Neural cell (in vitro differentiated cells): ENCODE measurements at regions not wholly inside any gene's neighbourhood (a gene's known extent, or its start where the extent isn't known, plus 50 kb on each side); places are given as distances from the start of the nearest gene placed in this dataset.

Source experiments
- MXI1 ChIP-seq: fragments of 450-650 bp; conservative IDR thresholded peaks from 2 replicates; pipeline ENCODE4 v1.6.1; 2014; ENCODE audit warnings: antibody characterized with exemption, mild to moderate bottlenecking; ENCODE audit not compliant: poor library complexity, severe bottlenecking
- POLR2AphosphoS5 ChIP-seq: IDR thresholded peaks from 2 replicates; pipeline ENCODE4 v1.6.1; 2012
- RAD21 ChIP-seq: fragments of 450-650 bp; conservative IDR thresholded peaks from 2 replicates; pipeline ENCODE4 v1.6.1; 2014; ENCODE audit warnings: antibody characterized with exemption, mild to moderate bottlenecking, moderate library complexity
- TF ChIP-seq, protein P1 (sequence below): fragments of 450-650 bp; IDR thresholded peaks from 2 replicates; pipeline ENCODE4 v1.5.1; 2014; ENCODE audit warnings: antibody characterized with exemption, mild to moderate bottlenecking, moderate library complexity; ENCODE audit not compliant: poor library complexity, severe bottlenecking

DNA sequence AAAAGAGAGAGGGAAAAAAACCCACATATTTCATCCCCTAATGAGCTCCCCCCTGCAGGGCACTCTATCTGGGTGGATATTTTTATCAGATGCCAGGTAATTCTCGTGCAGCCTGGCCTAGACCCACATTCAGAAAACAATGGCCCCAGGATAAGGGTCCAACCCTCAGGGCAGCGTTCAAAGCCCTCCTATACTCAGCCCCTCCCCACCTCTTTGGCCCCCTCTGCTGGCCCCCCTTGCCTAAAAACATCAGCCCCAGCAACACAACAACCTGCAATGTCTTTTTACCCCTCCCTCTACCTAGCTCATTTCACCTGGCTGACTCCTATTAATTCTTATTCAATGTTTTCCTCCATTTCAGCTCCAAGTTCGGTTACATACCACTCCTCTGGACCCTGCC is 145.4 kb upstream of the MED14 start:
- TF ChIP-seq, protein P1, sequence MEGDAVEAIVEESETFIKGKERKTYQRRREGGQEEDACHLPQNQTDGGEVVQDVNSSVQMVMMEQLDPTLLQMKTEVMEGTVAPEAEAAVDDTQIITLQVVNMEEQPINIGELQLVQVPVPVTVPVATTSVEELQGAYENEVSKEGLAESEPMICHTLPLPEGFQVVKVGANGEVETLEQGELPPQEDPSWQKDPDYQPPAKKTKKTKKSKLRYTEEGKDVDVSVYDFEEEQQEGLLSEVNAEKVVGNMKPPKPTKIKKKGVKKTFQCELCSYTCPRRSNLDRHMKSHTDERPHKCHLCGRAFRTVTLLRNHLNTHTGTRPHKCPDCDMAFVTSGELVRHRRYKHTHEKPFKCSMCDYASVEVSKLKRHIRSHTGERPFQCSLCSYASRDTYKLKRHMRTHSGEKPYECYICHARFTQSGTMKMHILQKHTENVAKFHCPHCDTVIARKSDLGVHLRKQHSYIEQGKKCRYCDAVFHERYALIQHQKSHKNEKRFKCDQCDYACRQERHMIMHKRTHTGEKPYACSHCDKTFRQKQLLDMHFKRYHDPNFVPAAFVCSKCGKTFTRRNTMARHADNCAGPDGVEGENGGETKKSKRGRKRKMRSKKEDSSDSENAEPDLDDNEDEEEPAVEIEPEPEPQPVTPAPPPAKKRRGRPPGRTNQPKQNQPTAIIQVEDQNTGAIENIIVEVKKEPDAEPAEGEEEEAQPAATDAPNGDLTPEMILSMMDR, result no peak
- TF ChIP-seq RAD21, result no peak
- TF ChIP-seq MXI1, result no peak
- TF ChIP-seq POLR2AphosphoS5, result no peak
